ENCODE measurements at regions not wholly inside any gene's neighbourhood (a gene's known extent, or its start where the extent isn't known, plus 50 kb on each side); places are given as distances from the start of the nearest gene placed in this dataset.
"Not testable (repeated sequence)": the region's sequence is repeated elsewhere in the genome, so short reads cannot be mapped to it uniquely, and the experiment has no call there.

- Mint-ChIP-seq H3K27me3 (ENCODE audit: insufficient read depth, unreplicated experiment) (no peaks in the 10 kb centered on the region), H3K36me3 (ENCODE audit: insufficient read depth, unreplicated experiment) (no peaks in the 10 kb centered on the region), H3K27ac (ENCODE audit: unreplicated experiment) (no peak overlapping the region), H3K9me3 (ENCODE audit: unreplicated experiment) (no peaks in the 10 kb centered on the region), H3K4me3 (ENCODE audit: unreplicated experiment) (no peak overlapping the region), H3K4me1 (ENCODE audit: low read depth, unreplicated experiment) (no peaks in the 10 kb centered on the region)
- no peak for DNase-seq
- H3K9me3 ChIP-seq = no peaks in the 10 kb centered on the region
- TF ChIP-seq CTCF (IDR thresholded peaks at IDR 0.05; ENCODE audit: insufficient read depth in 1 of 2, low read depth in 1 of 2, low read length in 1 of 2, severe bottlenecking in 1 of 2, unreplicated experiment in 1 of 2) = no peak
- no peaks in the 10 kb centered on the region for H3K27me3 ChIP-seq (replicated peaks; ENCODE audit: control insufficient read depth, insufficient read depth, low read length)
- no peaks in the 10 kb centered on the region for H3K4me1 ChIP-seq
- CTCF ChIA-PET = no interaction called here
- BruUV-seq (replicated peaks) = no TSS peak
- POLR2A ChIA-PET = no interaction called here
- no peak overlapping the region for H3K4me3 ChIP-seq (ENCODE audit: low read depth, low read length)
- intact Hi-C loops (cut with micrococcal nuclease; ENCODE audit: unreplicated experiment) = no loop called here
- no peaks in the 10 kb centered on the region for H3K36me3 ChIP-seq (ENCODE audit: control insufficient read depth, insufficient read depth, low read length)
These were observed 412.1 kb downstream of the TMEM38B start for GRCh38 chr9:106106396-106106795.

- Histone ChIP-seq H3K9me3 (no peaks in the 10 kb centered on the region), H3K27me3 (replicated peaks; ENCODE audit: control insufficient read depth, insufficient read depth, low read length) (no peaks in the 10 kb centered on the region), H3K4me1 (no peaks in the 10 kb centered on the region), H3K36me3 (ENCODE audit: control insufficient read depth, insufficient read depth, low read length) (no peaks in the 10 kb centered on the region), H3K4me3 (ENCODE audit: low read depth, low read length) (no peak overlapping the region)
- no peak for DNase-seq
- ChIA-PET POLR2A (no interaction called here), CTCF (no interaction called here)
- no peaks in the 10 kb centered on the region for H3K9me3 Mint-ChIP-seq (ENCODE audit: unreplicated experiment)
- no peaks in the 10 kb centered on the region for H3K27me3 Mint-ChIP-seq (ENCODE audit: insufficient read depth, unreplicated experiment)
- no peak overlapping the region for H3K4me3 Mint-ChIP-seq (ENCODE audit: unreplicated experiment)
- intact Hi-C loops (cut with micrococcal nuclease; ENCODE audit: unreplicated experiment) = no loop called here
- TF ChIP-seq CTCF (IDR thresholded peaks at IDR 0.05; ENCODE audit: insufficient read depth in 1 of 2, low read depth in 1 of 2, low read length in 1 of 2, severe bottlenecking in 1 of 2, unreplicated experiment in 1 of 2) = no peak
- no TSS peak for BruUV-seq (replicated peaks)
- H3K4me1 Mint-ChIP-seq (ENCODE audit: low read depth, unreplicated experiment) = no peaks in the 10 kb centered on the region
- H3K36me3 Mint-ChIP-seq (ENCODE audit: insufficient read depth, unreplicated experiment) = no peaks in the 10 kb centered on the region
- H3K27ac Mint-ChIP-seq (ENCODE audit: unreplicated experiment) = no peak overlapping the region
These were observed 413.4 kb downstream of the TMEM38B start for GRCh38 chr9:106107716-106108115.

GRCh38 chr9:106109706-106110105 is 415.4 kb downstream of the TMEM38B start:
- H3K4me3 ChIP-seq (ENCODE audit: low read depth, low read length); H3K27ac Mint-ChIP-seq (ENCODE audit: unreplicated experiment); H3K36me3 ChIP-seq (ENCODE audit: control insufficient read depth, insufficient read depth, low read length); H3K9me3 Mint-ChIP-seq (ENCODE audit: unreplicated experiment); H3K4me1 ChIP-seq; H3K4me1 Mint-ChIP-seq (ENCODE audit: low read depth, unreplicated experiment); H3K27me3 Mint-ChIP-seq (ENCODE audit: insufficient read depth, unreplicated experiment); H3K9me3 ChIP-seq; POLR2A ChIA-PET; intact Hi-C loops (cut with micrococcal nuclease; ENCODE audit: unreplicated experiment); BruUV-seq (replicated peaks); H3K36me3 Mint-ChIP-seq (ENCODE audit: insufficient read depth, unreplicated experiment); H3K4me3 Mint-ChIP-seq (ENCODE audit: unreplicated experiment); H3K27me3 ChIP-seq (replicated peaks; ENCODE audit: control insufficient read depth, insufficient read depth, low read length); DNase-seq; CTCF ChIA-PET: not testable (repeated sequence)

- intact Hi-C loops (cut with micrococcal nuclease; ENCODE audit: unreplicated experiment) = no loop called here
- H3K27me3 ChIP-seq (replicated peaks; ENCODE audit: control insufficient read depth, insufficient read depth, low read length) = no peaks in the 10 kb centered on the region
- Mint-ChIP-seq H3K27ac (ENCODE audit: unreplicated experiment) (no peak overlapping the region), H3K36me3 (ENCODE audit: insufficient read depth, unreplicated experiment) (no peaks in the 10 kb centered on the region), H3K27me3 (ENCODE audit: insufficient read depth, unreplicated experiment) (no peaks in the 10 kb centered on the region), H3K9me3 (ENCODE audit: unreplicated experiment) (no peaks in the 10 kb centered on the region), H3K4me3 (ENCODE audit: unreplicated experiment) (no peak overlapping the region), H3K4me1 (ENCODE audit: low read depth, unreplicated experiment) (no peaks in the 10 kb centered on the region)
- ChIA-PET POLR2A (no interaction called here), CTCF (no interaction called here)
- TF ChIP-seq CTCF (IDR thresholded peaks at IDR 0.05; ENCODE audit: insufficient read depth in 1 of 2, low read depth in 1 of 2, low read length in 1 of 2, severe bottlenecking in 1 of 2, unreplicated experiment in 1 of 2) = no peak
- H3K4me3 ChIP-seq (ENCODE audit: low read depth, low read length) = no peak overlapping the region
- H3K9me3 ChIP-seq = no peaks in the 10 kb centered on the region
- DNase-seq = no peak
- BruUV-seq (replicated peaks) = no TSS peak
- no peaks in the 10 kb centered on the region for H3K4me1 ChIP-seq
- no peaks in the 10 kb centered on the region for H3K36me3 ChIP-seq (ENCODE audit: control insufficient read depth, insufficient read depth, low read length)
These were observed 416.1 kb downstream of the TMEM38B start for GRCh38 chr9:106110483-106110882.
